Urothelium cell line (cell line): ENCODE measurements at regions not wholly inside any gene's neighbourhood (a gene's known extent, or its start where the extent isn't known, plus 50 kb on each side); places are given as distances from the start of the nearest gene placed in this dataset.
"Not testable (repeated sequence)": the region's sequence is repeated elsewhere in the genome, so short reads cannot be mapped to it uniquely, and the experiment has no call there.

Source experiments
- DNase-seq: peaks from one replicate; pipeline ENCODE4 v3.0.0; 2011; ENCODE audit warnings: low spot score, mixed read lengths
- FAIRE-seq: peaks from 2 replicates; lab custom pipeline; 2011; peaks lifted over from hg19 to GRCh38; lab: Jason Lieb, UNC

DNA sequence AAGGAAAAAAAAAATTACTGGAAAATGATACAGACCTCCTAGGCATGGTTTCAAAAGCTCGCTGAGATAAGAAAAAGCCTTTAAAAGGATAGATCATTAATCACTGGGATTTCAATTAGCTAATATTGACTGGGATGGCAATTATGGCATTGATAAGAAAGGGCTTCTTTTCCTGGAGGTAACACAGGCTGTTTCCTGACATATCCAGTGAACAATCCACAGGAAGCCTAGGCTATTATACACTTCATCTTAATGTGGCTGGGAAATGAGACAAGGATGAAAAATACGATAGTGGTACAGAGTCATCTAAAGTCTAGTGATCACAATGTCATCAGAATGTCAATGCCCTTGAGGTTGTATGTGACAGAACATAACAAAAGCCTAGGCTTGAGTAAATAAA, 1579.3 kb downstream of the C4orf33 start:
- DNase-seq (no peak), FAIRE-seq (no peak)

DNA sequence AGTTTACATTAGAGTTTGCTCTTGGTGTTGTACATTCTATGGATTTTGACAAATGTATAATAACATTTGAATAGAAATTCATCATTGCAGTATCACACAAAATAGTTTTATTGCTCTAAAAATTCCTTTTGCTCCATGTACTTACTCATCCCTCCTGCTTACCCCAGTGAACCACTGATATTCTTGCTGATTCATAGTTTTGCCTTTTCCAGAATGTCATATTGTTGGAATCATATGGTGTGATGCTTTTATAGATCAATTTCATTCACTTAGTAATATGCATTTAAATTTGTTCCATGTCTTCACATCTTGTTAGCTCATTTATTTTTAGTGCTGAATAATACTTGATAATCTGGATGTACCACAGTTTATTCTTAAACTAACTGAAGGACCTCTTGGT, 1593.2 kb downstream of the C4orf33 start:
- FAIRE-seq: no peak
- DNase-seq: no peak

DNA sequence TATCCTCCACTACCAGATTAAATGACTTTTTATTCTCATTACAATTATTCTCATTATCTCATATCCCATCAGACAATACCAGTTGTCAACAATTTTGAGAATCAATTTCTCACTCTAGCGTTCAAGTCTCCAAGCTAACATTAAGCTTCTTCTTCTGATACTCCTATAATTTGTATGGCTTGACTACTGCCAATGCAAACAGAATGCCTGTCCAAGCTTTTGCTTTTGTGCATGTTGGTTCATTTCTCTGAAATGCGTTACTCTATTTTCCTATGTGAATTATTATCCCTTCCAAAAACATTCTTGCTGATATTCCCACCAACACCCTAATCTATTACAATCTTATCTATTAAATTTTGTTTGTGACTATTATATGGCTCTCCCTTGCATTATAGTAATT, 1602.3 kb downstream of the C4orf33 start:
- FAIRE-seq (no peak), DNase-seq (no peak)

DNA sequence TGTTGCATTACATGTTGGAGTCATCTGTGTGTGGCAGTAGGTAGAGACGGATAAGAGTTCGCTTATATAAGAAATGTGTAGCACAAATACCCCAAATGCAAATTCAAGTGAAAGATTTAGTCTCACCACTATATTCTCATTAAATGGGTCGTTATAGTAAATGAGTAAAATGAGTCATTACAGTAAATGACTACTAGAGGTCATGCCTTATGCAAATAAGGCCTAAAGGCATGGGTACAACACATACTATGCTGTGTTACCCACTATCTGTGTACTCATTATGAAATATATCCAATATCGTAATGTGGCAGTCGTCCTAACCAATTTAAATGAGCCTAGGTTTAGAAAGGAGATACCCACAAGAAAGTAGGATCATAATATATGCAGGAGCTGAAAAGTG, 1603.1 kb downstream of the C4orf33 start:
- no peak for FAIRE-seq

DNA sequence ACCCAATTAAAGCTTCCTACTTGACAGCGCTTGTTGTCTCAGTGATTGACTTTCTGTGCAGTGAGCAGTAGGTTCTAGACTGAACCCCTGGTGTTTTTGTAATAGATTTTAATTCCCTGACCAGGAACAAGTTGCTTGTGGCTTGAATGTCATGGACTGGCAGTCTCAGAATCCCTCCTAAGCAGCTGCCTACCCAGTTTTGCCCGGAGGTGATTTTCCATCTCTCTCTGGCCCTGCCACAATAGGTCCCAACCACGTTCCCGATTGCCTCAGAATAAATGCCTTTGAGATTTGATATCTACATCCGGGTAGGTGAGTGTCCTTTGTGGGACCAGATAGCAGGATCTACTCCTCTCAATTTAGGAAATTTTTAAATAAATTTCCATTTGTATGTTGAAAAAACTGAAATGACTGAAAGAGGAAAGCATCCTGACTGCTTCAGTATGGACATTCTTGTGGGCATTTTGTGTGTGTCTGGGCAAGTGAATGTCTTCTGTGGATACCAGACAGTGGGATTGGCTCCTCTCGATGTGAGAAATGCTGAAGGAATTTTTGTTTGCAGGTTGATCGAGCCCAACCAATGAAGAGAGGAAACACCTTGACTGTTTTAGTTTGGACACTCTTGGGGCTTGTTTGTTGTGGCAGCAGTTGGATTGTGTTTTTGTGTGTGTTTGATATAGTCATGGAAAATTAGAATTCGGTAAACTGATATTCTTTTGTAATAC, 1607.4 kb downstream of the C4orf33 start:
- DNase-seq: no peak
- FAIRE-seq: no peak

More for the DNA sequence above, 1603.1 kb downstream of the C4orf33 start:
- DNase-seq: no peak

DNA sequence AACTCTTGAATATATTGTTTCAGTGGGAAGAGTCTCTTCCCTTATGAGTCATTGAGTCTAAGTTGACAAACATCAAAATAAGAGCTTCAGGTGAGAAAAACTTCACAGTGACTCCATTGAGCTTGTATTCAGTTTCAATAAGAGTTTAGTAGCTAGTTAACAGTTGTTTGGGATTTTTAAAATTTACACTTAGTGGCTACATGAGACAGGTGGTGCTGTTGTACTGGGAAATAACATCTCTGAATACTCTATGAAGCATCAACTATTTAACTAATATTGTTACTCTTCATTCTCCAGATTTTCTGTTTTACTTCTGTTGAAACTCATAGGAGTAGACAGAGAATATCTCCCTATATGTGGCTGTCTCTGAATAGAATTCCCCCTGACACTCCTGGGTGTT, 1609.1 kb downstream of the C4orf33 start:
- FAIRE-seq (no peak), DNase-seq (no peak)

DNA sequence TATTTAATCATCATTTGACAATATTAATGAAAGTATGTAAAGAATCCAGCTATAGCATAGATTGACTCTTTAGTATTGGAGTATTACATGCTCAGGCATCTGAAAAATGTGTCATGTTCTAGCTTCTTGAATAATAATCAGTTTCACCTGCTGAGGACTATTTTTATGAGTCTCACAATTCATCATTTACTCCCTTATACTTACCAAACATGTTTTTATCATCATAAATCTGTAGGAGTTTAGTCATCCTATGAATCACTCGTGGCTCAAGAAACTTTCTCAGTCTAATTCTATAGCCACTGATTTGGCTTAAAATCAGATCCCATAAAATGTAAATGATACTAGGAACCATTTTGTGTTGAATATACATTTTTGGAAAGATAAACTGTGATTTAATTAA, 1616.1 kb downstream of the C4orf33 start:
- FAIRE-seq (no peak), DNase-seq (no peak)

DNA sequence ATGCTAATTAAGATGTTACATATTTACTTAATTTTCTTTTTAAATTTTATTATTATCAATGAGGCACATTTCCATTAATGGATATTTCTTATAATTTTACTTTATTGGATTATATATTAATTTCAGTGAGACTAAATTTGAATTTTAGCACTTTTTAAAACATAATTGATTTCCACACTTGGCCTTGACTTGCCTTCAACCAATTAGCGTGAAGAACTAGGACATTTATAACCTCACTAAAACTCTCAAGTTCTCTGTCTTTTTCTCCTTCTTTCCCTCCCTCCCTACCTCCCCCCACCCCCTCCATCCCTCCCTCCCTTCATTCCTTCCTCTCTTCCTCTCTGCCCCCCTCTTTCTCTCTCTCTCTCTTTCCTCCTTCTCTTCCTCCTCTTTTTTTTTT, 1618.1 kb downstream of the C4orf33 start:
- FAIRE-seq: no peak

DNA sequence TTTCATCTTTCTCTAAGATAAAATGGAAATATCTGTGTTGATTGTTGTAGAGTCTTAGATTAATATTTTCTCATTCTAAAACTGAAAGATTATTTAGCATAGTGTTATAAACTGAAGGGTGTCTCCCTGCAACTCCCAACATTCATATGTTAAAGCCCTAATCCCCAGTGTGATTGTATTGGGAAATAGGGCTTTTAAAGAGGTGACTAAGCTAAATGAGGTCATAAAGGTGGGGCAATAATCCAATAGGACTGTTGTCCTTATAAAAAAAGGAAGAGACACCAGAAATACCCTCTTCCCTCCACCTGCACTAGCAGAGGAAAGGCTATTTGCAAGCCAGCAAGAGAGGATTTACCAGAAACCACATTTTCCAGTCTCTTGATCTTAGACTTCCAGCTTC, 1626.4 kb downstream of the C4orf33 start:
- no peak for FAIRE-seq
- DNase-seq: no peak

More for the DNA sequence above, 1618.1 kb downstream of the C4orf33 start:
- DNase-seq: no peak

DNA sequence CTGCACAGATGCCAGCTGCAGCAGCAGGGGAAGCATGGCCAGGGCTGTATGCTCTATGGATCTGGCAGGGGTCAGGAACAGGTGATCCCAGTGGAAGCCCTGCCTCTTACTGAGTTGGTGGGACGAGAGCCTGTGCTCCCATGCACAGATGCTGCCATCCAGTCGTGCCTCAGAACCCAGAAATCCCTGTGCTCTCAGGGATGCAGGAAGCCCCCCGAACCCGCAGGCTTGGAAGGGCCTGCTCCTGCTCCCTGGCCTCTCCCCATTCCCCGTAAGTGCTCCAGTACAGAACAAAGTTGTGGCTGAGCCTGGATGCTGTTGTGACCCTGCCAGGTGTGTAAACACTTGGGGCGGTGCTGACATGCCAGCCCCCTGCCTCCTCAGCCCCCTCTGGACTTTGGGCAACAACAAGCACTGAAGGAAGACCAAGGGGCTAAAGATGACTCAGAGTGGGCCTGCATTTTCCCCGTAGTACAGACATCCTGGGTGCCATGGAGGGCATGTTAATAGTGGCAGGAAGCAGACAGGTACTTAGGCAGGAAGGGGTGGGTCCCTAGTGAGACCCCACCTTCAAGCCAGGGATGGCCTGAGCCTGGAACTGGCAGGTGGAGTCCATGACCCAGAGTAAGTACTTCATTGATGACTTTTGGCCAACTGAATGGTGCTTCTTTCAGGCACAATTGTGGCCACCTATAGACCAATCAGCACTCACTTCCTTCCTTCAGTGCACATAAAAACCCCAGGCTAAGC, 1640.7 kb downstream of the C4orf33 start:
- DNase-seq: no peak
- FAIRE-seq: no peak

DNA sequence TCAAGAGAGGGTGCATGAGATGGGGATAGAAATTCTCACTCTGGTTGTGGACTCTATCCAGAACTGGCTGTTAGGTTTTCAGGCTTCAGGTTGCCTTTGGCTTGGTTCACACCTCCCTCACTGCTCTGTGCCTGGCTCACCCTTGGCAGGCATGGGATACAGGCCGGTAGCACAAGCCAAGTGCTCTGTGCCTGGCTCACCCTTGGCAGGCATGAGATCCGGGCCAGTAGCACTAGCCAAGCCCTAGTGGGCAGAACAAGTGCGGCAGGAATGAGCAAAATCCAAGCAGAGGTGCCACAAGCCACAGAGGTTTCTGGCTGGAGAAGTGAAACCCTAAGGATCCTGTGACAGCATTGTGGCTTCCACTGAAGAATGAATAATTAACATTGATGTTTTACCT, 1642.3 kb downstream of the C4orf33 start:
- no peak for FAIRE-seq
- no peak for DNase-seq

DNA sequence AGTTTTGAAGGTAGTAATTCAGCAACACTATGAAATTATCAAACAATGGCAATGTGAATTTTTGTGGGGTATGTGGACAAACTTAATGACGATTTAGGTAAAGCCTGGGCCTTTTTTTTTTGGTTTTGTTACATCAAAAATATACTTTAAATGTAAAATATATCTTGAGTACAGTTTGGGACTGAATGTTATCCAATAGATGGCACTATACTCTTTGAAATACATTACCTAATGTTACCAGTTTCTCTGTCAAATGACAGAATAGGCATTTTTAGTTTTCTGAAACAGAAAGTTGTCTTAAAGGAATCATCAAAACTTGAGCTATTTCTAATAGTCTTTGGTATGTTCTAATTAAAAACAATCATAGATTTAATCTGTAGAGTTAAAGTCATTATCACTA, 1651.9 kb downstream of the C4orf33 start:
- FAIRE-seq (no peak), DNase-seq (no peak)

DNA sequence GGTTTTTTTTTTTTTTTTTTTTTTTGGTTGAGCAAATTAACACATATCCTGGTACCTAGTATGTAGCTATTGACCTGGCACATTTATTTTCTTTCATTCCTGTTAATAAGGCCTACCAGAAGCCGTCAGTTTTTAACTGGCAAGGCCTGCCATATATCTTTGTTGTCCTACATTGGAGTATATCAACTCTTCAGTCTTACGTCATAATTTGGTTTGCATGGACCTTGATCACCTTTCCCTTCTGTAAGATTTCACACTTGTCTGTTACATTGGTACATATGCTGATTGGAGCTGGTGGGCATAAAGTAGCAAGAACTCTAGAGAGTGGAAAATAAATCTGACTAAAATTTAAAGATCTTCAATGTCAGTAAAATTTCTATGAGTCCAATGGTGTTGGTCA, 1658.0 kb downstream of the C4orf33 start:
- FAIRE-seq (no peak), DNase-seq (no peak)

DNA sequence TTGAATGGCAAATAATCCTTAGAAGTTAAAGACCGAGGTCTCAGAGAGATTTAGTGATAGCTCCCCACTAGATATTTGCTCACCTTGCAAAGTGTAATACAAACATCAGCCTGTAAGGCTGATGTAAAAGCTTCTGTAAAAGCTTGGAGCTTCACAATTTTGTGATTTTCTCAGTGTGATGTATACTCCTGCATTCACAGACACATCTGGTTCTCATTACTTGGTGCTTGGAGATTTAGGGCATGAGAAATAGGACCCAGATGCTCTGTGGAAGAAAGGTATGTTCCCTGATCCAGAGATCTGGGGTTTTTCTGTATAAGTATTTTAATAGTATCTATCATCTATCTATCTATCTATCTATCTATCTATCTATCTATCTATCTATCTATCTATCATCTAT, 1664.3 kb downstream of the C4orf33 start:
- DNase-seq (no peak), FAIRE-seq (no peak)

DNA sequence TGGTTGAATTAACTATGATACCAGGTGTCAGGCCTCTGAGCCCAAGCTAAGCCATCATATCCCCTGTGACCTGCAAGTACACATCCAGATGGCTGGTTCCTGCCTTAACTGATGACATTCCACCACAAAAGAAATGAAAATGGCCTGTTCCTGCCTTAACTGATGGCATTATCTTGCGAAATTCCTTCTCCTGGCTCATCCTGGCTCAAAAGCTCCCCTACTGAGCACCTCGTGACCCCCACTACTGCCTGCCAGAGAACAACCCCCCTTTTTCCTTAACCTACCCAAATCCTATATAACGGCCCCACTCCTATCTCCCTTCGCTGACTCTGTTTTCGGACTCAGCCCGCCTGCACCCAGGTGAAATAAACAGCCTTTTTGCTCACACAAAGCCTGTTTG, 1671.4 kb downstream of the C4orf33 start:
- DNase-seq, FAIRE-seq: not testable (repeated sequence)

DNA sequence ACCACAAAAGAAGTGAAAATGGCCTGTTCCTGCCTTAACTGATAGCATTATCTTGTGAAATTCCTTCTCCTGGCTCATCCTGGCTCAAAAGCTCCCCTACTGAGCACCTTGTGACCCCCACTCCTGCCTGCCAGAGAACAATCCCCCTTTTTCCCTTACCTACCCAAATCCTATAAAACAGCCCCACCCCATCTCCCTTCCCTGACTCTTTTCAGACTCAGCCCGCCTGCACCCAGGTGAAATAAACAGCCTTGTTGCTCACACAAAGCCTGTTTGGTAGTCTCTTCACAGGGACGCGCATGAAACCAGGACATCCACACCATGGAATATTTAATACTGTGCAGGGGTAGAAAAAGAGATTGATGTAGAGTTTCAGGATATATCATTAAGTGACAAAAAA, 1677.0 kb downstream of the C4orf33 start:
- DNase-seq, FAIRE-seq: not testable (repeated sequence)

DNA sequence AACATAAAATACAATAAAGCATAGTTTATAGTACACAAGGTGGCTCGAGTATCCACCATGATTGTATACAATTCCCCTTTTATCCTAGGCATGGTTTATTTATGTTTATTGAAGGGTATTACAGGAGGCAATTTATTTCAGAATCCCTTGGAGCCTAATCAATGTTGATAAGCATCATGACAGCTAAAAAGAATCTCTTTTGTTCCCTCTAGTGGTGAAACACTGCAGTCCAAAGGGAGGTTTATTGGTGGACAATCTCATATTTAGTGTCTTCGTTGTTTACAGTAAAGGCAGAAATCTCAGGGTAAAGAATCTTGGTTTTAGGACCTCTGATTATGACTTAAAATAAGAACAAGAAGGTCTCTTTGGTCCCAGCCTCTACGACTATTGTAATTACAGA, 1712.5 kb downstream of the C4orf33 start:
- no peak for FAIRE-seq
- peak; percentile 4 for DNase-seq

DNA sequence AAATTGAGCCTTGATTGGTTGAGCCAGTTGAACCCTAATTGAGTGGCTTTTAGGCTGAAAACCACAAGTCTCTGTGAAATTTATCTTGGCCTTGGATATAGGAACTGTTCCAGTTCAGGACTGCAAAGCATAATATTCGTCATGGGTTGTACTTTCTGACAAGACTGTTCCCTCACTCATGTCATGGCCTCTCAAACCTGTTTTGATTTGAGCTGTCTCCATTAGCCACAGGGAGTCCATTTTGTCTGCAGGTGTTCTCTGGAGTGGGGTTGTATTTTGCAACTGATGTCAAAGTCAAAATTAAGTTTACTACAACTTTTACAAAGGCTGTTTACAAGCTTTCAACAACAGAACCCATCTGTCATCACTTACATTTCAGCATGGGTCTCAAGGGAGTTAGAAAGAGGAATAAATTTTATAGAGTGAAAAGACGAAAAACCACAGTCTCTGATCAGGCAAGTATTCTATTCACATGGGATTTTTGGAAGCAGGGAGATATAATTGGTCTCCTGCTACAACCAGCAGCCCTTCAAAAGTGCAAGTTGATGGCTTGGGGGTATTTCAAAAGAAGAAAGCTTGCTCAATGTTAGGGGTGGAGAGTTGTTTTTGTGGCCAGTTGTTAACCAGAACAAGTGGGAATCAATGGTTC, 1716.3 kb downstream of the C4orf33 start:
- FAIRE-seq (no peak), DNase-seq (no peak)

DNA sequence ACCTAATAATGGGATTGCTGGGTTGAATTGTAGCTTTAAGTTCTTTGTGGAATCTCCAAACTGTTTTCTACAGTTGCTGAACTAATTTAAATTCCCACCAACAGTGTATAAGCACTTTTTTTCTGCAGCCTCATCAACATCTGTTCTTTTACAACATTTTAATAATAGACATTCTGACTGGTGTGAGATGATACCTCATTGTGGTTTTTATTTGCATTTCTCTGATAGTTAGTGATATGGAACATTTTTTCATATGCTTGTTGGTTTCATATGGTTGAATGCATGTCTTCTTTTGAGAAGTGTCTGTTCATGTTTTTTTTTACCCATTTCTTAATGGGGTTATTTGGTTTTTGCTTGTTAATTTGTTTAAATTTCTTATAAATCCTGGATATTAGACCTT, 1718.9 kb downstream of the C4orf33 start:
- no peak for DNase-seq
- FAIRE-seq: no peak

DNA sequence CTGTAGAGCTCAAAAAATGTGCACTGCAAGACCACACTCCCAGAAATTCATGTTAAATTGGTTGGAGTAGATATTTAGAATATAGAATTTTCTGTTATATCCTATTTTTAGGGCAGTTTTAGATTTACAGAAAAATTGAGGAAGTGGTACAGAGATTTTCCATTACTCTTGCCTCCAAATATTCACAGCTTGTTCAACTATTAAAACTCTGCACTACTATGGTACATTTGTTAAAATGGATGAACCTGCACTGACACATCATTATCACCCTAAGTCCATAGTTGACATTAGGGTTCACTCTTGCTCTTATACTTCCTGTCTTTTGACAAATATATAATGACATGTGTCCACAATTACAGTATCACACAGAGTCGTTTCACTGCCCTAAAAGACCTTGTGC, 1724.5 kb downstream of the C4orf33 start:
- DNase-seq (no peak), FAIRE-seq (no peak)

DNA sequence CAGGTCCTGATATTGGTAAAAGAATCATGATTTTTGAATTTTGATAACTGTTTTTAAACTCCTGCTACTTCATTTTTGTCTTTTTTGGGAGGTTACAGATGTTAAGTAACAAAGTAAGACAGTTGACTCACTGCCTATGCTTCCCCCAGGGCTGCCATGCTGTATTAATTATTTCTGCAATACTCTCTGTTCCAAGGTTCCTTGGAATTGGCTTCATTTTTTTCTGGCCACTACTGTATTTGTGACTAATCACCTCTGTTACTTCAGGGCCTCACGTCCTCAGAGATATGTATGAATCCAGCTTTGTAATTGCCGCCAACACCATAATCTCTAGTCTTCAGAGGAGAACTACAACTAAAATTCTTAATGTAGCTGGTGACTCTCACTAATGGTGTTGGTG, 1729.3 kb downstream of the C4orf33 start:
- DNase-seq: no peak
- no peak for FAIRE-seq

DNA sequence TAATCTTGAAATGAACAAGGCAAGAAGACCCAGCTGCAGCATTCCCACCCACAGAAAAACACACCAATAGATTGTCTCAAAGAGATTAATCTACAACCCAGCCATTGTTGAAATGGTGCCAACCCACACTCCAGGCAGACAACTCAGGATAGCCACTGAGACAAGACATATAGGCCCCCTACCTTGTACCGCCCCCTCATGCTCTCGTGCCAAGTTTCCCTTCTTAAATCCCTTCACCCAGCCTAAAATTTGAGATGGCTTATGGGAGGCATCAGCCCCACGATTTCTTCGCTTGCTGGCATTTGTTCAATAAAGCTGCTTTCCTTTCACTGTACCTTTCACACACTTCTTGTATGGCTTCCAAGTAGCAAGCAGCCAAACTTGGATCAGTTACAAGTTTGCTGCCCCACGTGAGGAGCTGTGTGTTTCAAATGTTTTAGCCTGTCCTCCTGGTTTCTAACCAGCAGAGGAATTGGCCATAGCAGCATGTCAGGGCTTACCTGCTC, 1754.1 kb downstream of the C4orf33 start:
- DNase-seq: peak; percentile 2

More for the DNA sequence above, 1754.1 kb downstream of the C4orf33 start:
- FAIRE-seq: no peak
